ENCODE measurements at regions not wholly inside any gene's neighbourhood (a gene's known extent, or its start where the extent isn't known, plus 50 kb on each side); places are given as distances from the start of the nearest gene placed in this dataset.

DNA sequence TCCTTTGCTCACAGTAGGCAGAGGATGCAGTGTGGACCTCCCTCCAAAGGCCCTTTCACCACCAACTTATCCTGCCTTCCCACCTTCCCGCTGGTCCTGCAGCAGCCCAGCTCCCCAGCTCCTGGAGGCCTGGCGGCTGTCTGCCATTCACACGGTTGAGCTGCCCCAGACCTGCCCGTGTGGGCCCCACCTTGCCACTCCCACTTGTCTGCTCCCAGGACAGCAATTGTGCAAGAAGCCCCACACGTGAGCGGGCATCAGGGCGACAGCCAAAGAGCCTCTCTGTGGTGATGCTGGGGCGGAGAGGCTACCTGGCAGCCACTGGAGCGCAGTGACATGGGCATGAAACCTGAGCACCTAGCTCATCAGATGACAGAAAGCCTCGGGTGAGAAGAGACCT lies 248.6 kb upstream of the MAF start:
- no peak overlapping the region for H3K27ac ChIP-seq (ENCODE audit: low read depth, low read length, severe bottlenecking)
- WGBS, 2 experiments (ENCODE audit: insufficient coverage in 2 of 2), result 91% methylated on average over 10 of the region's 10 CpGs
- H3K4me1 ChIP-seq (ENCODE audit: control insufficient read depth, insufficient read depth, low read length, poor library complexity, severe bottlenecking), result peaks cover 3% of the 10 kb centered on the region
- no peaks in the 10 kb centered on the region for H3K36me3 ChIP-seq (ENCODE audit: control insufficient read depth, insufficient read depth, low read length)
- H3K4me3 ChIP-seq (ENCODE audit: extremely low read depth, insufficient read depth, low read length, poor library complexity, severe bottlenecking), result no peak overlapping the region
- no peaks in the 10 kb centered on the region for H3K9me3 ChIP-seq (ENCODE audit: control insufficient read depth, low read length)

DNA sequence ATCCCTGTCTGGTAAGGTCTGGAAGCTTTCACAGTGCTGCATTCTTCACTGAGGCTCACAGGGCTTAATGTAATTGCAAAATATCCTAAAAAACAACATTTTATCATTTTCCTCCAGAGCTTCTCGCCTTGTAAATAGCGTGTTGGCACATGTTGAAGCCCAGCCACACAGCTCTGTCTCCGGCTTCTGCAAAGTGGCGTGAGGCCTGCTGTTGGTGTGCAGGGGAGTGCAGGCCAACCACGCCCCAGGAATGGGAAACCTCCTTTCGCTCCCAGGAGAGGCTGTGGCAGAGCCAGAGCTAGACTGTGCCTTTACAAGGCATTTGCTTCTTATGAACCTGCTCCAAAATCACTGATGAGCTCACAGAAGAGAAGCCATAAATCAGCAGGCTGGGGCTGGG lies 248.2 kb upstream of the MAF start:
- 100% methylated on average over 4 to 6 of the region's 6 CpGs for WGBS, 2 experiments (ENCODE audit: insufficient coverage in 2 of 2)
- Histone ChIP-seq H3K4me1 (ENCODE audit: control insufficient read depth, insufficient read depth, low read length, poor library complexity, severe bottlenecking) (peaks cover 3% of the 10 kb centered on the region), H3K9me3 (ENCODE audit: control insufficient read depth, low read length) (no peaks in the 10 kb centered on the region), H3K4me3 (ENCODE audit: extremely low read depth, insufficient read depth, low read length, poor library complexity, severe bottlenecking) (no peak overlapping the region), H3K36me3 (ENCODE audit: control insufficient read depth, insufficient read depth, low read length) (no peaks in the 10 kb centered on the region), H3K27ac (ENCODE audit: low read depth, low read length, severe bottlenecking) (no peak overlapping the region)

DNA sequence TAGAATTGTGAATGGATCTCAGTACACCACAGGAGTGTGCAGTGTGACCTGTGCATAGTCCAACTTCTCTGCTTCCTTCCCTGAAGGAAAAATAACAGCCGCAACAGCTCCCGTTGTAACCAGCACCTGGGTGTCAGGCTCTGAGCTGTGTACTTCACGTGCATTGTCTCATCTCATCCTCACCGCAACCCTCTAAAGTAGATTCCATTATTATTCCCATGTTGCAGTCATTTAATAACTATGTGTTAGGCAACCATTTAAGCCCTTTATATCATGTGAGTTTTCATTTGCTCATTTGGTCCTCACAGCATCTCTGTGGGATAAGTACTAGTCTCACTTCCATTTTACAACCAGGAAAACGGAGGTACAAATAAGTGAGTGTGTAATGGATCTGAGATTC lies 247.0 kb upstream of the MAF start:
- Histone ChIP-seq H3K36me3 (ENCODE audit: control insufficient read depth, insufficient read depth, low read length) (no peaks in the 10 kb centered on the region), H3K27ac (ENCODE audit: low read depth, low read length, severe bottlenecking) (no peak overlapping the region), H3K4me3 (ENCODE audit: extremely low read depth, insufficient read depth, low read length, poor library complexity, severe bottlenecking) (no peak overlapping the region), H3K9me3 (ENCODE audit: control insufficient read depth, low read length) (no peaks in the 10 kb centered on the region), H3K4me1 (ENCODE audit: control insufficient read depth, insufficient read depth, low read length, poor library complexity, severe bottlenecking) (peaks cover 3% of the 10 kb centered on the region)
- WGBS, 2 experiments (ENCODE audit: insufficient coverage in 2 of 2), result 83 to 100% methylated on average over 4 of the region's 5 CpGs

DNA sequence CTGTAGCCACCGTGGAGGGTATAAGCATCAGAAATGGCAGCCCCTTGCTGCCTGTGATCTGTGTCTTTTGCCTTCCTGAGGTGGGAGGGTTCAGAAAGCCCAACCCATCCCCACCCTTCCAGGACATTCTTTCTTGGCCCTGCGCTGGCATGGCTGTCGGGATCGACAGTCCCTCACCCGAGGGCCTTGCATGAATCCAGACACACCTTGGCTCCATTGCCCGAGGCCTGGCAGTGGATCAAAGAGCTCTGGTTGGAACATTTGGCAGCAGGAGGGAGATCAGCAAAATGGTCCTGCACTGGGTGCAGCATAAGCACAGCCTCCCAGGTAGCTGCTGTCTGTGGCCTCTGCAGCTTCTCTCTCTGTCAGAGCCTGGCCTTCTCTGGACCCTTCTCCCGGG lies 246.6 kb upstream of the MAF start:
- no peaks in the 10 kb centered on the region for H3K9me3 ChIP-seq (ENCODE audit: control insufficient read depth, low read length)
- no peaks in the 10 kb centered on the region for H3K36me3 ChIP-seq (ENCODE audit: control insufficient read depth, insufficient read depth, low read length)
- H3K4me3 ChIP-seq (ENCODE audit: extremely low read depth, insufficient read depth, low read length, poor library complexity, severe bottlenecking), result no peak overlapping the region
- 84 to 91% methylated on average over 3 to 4 of the region's 7 CpGs for whole genome bisulfite sequencing, 2 experiments (ENCODE audit: insufficient coverage in 2 of 2)
- H3K27ac ChIP-seq (ENCODE audit: low read depth, low read length, severe bottlenecking), result no peak overlapping the region
- peaks cover 3% of the 10 kb centered on the region for H3K4me1 ChIP-seq (ENCODE audit: control insufficient read depth, insufficient read depth, low read length, poor library complexity, severe bottlenecking)

DNA sequence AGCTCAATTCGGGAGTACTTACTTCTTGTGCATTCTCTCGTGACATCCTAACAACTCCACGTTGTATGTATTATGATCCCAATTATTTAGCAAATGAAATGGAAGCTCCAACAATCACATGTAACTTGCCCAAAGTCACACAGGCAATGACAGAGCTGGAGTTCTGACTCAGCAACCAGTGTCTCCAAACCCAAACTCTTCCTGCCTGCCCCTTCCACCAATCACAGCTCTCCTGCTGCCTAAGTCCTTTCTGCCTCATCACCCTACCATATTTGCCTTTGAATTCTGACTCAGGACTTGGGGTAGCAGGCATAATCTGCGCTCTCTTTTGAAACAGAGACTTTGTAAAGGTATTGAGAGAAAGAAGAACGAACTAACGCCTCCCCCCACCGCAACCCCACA lies 245.2 kb upstream of the MAF start:
- no peak overlapping the region for H3K4me3 ChIP-seq (ENCODE audit: extremely low read depth, insufficient read depth, low read length, poor library complexity, severe bottlenecking)
- no peaks in the 10 kb centered on the region for H3K36me3 ChIP-seq (ENCODE audit: control insufficient read depth, insufficient read depth, low read length)
- no peaks in the 10 kb centered on the region for H3K9me3 ChIP-seq (ENCODE audit: control insufficient read depth, low read length)
- no peak overlapping the region for H3K27ac ChIP-seq (ENCODE audit: low read depth, low read length, severe bottlenecking)
- peaks cover 3% of the 10 kb centered on the region for H3K4me1 ChIP-seq (ENCODE audit: control insufficient read depth, insufficient read depth, low read length, poor library complexity, severe bottlenecking)
- no CpG with 5 or more reads among the region's 7 CpGs for WGBS, 2 experiments (ENCODE audit: insufficient coverage in 2 of 2)

DNA sequence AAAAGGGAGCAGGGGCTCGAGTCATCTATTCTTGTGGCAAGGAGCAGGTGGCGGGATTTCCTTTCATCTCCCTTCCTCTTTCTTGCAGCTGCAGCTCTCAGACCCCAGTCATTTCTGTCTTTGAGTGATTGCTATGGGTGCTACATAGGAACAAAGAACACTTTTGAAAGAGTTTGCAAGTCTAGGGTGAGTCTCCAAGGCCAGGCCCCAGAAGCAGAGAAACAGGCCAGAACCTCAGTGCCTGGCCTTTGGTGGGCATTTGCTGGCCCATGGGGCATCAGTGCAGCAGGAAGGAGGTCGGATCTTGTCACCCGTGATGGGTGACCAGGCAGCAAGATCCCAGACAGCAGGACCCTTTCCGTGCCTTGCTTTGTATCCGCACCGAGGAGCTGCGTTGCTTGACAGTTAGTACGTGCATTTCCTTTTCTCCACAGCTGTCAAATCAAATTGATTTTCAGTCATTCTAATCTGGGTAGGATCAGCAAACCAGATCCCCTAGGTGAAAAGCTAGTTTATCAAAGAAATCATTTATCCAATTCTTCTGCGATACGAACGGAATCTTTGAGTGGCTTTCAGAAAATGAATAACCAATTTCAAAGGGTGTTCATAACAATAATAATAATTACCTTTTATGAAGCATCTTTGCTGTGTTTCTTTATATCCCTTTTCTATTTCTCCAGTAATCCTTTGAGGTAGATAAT lies 244.6 kb upstream of the MAF start:
- Histone ChIP-seq H3K9me3 (ENCODE audit: control insufficient read depth, low read length) (no peaks in the 10 kb centered on the region), H3K36me3 (ENCODE audit: control insufficient read depth, insufficient read depth, low read length) (no peaks in the 10 kb centered on the region), H3K27ac (ENCODE audit: low read depth, low read length, severe bottlenecking) (no peak overlapping the region), H3K4me3 (ENCODE audit: extremely low read depth, insufficient read depth, low read length, poor library complexity, severe bottlenecking) (no peak overlapping the region), H3K4me1 (ENCODE audit: control insufficient read depth, insufficient read depth, low read length, poor library complexity, severe bottlenecking) (peaks cover 3% of the 10 kb centered on the region)
- WGBS, 2 experiments (ENCODE audit: insufficient coverage in 2 of 2), result 89 to 100% methylated on average over 6 to 8 of the region's 12 CpGs

DNA sequence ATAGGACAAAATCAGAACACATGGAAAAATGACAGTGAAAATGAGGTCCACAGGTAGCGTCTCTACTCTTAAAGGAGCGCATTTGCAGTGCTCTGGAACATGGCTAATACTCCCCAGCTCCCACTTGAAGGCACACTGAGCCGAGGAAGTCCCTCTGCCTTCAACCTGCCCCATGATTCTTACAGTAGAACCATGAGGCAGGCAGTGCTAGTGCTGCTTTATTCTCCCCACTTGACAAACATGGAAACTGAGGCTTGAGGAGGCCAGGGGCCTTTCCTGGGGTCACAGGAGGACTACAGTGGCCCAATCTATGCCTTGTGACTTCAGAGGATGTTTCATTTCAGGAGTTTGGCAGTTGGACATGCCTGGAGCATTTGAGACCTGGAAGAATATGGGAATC lies 244.1 kb upstream of the MAF start:
- peaks cover 3% of the 10 kb centered on the region for H3K4me1 ChIP-seq (ENCODE audit: control insufficient read depth, insufficient read depth, low read length, poor library complexity, severe bottlenecking)
- H3K27ac ChIP-seq (ENCODE audit: low read depth, low read length, severe bottlenecking), result no peak overlapping the region
- H3K36me3 ChIP-seq (ENCODE audit: control insufficient read depth, insufficient read depth, low read length), result no peaks in the 10 kb centered on the region
- no peaks in the 10 kb centered on the region for H3K9me3 ChIP-seq (ENCODE audit: control insufficient read depth, low read length)
- WGBS, 2 experiments (ENCODE audit: insufficient coverage in 2 of 2), result 93 to 95% methylated on average over 3 of the region's 3 CpGs
- no peak overlapping the region for H3K4me3 ChIP-seq (ENCODE audit: extremely low read depth, insufficient read depth, low read length, poor library complexity, severe bottlenecking)

DNA sequence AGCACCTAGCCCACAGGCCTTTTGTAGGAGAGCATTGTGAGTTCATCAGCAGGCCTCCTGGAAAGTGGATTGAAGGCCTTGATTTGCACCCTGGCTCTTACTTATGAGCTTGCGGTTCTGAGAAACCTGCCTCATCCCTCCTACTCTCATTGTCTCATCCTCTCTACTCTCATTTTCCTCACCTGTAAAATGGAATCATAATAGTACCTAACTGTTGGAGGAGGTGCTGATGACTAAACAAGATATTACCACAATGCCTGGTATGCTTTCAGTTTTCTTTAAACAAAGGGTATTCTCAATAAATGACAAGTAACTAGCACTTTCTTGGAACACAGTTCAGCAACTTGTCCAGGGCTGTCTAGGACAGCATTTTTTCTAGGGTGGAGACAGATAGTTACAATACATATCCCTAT lies 243.1 kb upstream of the MAF start:
- H3K4me1 ChIP-seq (ENCODE audit: control insufficient read depth, insufficient read depth, low read length, poor library complexity, severe bottlenecking), result peaks cover 3% of the 10 kb centered on the region
- no peak overlapping the region for H3K27ac ChIP-seq (ENCODE audit: low read depth, low read length, severe bottlenecking)
- no peaks in the 10 kb centered on the region for H3K9me3 ChIP-seq (ENCODE audit: control insufficient read depth, low read length)
- H3K36me3 ChIP-seq (ENCODE audit: control insufficient read depth, insufficient read depth, low read length), result no peaks in the 10 kb centered on the region
- no CpG with 5 or more reads among the region's 1 CpG for WGBS, 2 experiments (ENCODE audit: insufficient coverage in 2 of 2)
- no peak overlapping the region for H3K4me3 ChIP-seq (ENCODE audit: extremely low read depth, insufficient read depth, low read length, poor library complexity, severe bottlenecking)

DNA sequence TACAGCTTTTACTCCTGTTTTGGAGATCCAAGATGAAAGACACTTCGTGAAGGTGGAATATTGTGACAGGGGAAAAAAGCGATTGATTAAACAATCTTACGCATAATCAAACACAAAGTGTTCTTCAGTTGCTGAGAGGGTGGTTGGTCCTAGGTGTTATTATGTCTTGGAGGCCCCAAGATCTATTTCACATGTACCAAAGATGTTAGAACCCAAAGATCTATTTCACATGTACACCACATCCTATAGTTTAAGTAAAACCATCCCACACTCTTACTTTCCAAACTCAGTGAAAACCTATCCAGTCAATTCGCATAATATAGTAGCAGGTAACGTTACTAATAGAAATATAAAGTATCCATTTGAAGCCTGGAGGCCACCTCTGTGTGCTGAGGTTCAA lies 242.6 kb upstream of the MAF start:
- no peaks in the 10 kb centered on the region for H3K9me3 ChIP-seq (ENCODE audit: control insufficient read depth, low read length)
- no peak overlapping the region for H3K27ac ChIP-seq (ENCODE audit: low read depth, low read length, severe bottlenecking)
- H3K36me3 ChIP-seq (ENCODE audit: control insufficient read depth, insufficient read depth, low read length), result no peaks in the 10 kb centered on the region
- H3K4me1 ChIP-seq (ENCODE audit: control insufficient read depth, insufficient read depth, low read length, poor library complexity, severe bottlenecking), result peaks cover 3% of the 10 kb centered on the region
- no peak overlapping the region for H3K4me3 ChIP-seq (ENCODE audit: extremely low read depth, insufficient read depth, low read length, poor library complexity, severe bottlenecking)
- no CpG with 5 or more reads among the region's 5 CpGs for WGBS, 2 experiments (ENCODE audit: insufficient coverage in 2 of 2)

DNA sequence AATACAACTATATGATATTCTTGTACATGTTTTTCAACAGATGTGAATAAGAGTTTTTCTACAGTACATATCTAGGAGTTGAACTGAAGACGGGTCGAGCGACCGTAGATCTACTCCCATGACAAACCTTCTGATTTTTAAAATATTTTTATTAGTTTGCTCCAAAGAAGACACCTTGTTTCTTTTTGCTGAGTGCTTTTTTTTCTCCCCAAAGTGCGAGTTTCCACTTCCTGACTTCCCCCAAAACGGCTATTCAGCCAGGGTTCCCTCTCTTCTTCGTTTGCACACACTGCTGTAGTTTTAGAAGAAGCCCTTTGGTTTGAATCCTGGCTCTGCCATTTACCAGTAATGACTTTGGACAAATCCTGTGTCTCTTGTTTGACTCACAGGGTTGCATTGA lies 241.7 kb upstream of the MAF start:
- H3K4me3 ChIP-seq (ENCODE audit: extremely low read depth, insufficient read depth, low read length, poor library complexity, severe bottlenecking), result no peak overlapping the region
- H3K27ac ChIP-seq (ENCODE audit: low read depth, low read length, severe bottlenecking), result no peak overlapping the region
- H3K9me3 ChIP-seq (ENCODE audit: control insufficient read depth, low read length), result no peaks in the 10 kb centered on the region
- no peaks in the 10 kb centered on the region for H3K36me3 ChIP-seq (ENCODE audit: control insufficient read depth, insufficient read depth, low read length)
- 73 to 86% methylated on average over 2 to 3 of the region's 7 CpGs for WGBS, 2 experiments (ENCODE audit: insufficient coverage in 2 of 2)
- H3K4me1 ChIP-seq (ENCODE audit: control insufficient read depth, insufficient read depth, low read length, poor library complexity, severe bottlenecking), result peaks cover 3% of the 10 kb centered on the region

DNA sequence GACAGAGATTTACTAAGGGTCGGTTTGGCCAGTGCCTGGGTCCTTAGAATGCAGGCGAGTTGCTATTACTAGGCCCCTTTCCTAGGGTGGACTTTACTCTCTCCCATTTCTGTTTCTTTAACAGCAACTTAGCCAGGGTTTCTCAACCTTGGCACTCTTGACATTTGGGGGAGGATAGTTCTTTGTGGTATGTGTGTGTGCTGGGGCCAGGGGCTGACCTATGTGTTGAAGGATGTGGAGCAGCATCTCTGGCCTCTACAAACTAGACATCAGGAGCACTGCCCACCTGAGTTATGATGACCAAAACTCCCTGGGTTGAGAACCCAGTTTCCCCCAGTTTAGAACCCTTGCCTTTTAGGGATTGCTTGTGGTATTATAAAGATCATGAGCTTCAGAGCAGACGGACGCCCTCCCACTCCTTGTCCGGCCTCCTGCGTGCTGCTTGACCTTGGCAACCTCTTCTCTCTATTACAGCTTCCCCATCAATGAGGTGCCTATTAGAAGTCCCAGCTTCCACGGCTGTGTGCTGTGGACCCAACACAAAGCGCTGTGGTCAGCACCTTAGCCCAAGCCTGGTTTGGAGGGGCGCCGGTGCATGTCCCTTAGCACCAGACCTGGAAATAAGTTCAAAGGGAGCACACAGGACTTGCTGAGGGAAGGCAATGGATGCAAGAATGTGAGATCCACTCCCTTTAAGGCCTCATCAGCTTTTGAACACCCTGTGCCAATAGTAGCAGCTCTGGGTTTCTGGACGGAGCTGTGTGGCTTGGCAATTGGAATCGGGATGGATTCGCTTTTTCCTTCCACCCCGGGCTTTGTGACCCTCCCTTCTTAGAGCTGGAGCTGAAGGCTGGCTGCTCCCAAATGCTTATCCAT lies 239.2 kb upstream of the MAF start:
- Histone ChIP-seq H3K9me3 (ENCODE audit: control insufficient read depth, low read length) (no peaks in the 10 kb centered on the region), H3K4me1 (ENCODE audit: control insufficient read depth, insufficient read depth, low read length, poor library complexity, severe bottlenecking) (no peaks in the 10 kb centered on the region), H3K27ac (ENCODE audit: low read depth, low read length, severe bottlenecking) (no peak overlapping the region), H3K36me3 (ENCODE audit: control insufficient read depth, insufficient read depth, low read length) (no peaks in the 10 kb centered on the region), H3K4me3 (ENCODE audit: extremely low read depth, insufficient read depth, low read length, poor library complexity, severe bottlenecking) (no peak overlapping the region)
- 93 to 97% methylated on average over 7 to 13 of the region's 14 CpGs for WGBS, 2 experiments (ENCODE audit: insufficient coverage in 2 of 2)

All from mesodermal cell (in vitro differentiated cells).